ENCODE measurements at regions not wholly inside any gene's neighbourhood (a gene's known extent, or its start where the extent isn't known, plus 50 kb on each side); places are given as distances from the start of the nearest gene placed in this dataset.
A peak's percentile ranks its signal among the peaks of the same experiment; 100 is the strongest.

DNA sequence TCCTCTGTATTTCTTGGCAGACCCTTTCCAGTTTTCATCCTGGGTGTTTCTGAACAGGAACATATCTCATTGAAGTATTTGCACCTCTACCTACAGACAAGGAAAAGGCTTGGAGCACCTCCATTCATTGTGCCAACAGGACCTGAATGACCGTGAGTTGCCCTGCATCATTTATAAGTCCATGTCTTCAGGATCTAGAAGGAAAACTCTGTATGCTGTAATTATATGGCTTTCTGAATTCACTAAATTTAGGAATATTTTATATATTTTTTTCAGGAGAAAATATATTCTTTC, 402.3 kb upstream of the SLC14A2 start:
- no peak for DNase-seq
- intact Hi-C loops (cut with DNase I): no loop called here

DNA sequence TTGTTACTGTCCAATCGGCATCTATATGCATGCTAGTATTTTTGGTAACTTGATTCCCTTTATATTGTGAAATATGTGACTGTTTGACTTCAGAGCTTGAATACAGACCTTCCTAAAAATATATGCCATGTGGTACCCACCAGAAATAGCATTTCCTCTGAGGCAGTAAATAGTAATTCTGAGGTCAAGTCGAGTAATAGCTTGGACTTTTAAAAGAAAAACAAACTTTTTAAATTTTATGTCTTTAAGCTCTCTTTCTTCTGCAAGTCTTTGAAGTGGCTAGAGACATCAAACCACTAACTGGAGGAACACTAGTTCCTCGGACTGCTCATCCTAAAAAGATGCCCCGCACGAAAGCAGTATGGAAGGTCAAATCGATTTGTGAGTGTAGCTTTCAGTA, 396.8 kb upstream of the SLC14A2 start:
- intact Hi-C loops (cut with DNase I): no loop called here
- no peak for DNase-seq

DNA sequence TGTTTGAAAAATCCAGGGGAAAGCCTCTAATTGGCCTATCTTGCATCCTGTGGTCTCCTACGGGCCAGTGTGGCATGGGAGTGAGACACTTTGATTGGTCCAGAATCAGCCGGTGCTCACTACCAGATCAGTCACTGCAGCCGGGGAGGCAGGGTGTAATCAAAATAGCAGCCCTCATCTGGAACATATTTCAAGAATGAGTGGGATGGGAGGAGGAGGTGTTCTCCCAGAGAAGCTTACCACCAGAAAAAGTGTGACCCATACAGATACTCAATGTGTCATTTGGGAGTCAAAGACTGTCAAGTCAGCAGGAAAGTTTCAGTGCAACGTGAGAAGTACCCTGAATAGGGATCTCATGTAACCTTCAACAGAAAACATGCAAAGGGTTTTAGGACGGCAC, 393.9 kb upstream of the SLC14A2 start:
- intact Hi-C loops (cut with DNase I): no loop called here

DNA sequence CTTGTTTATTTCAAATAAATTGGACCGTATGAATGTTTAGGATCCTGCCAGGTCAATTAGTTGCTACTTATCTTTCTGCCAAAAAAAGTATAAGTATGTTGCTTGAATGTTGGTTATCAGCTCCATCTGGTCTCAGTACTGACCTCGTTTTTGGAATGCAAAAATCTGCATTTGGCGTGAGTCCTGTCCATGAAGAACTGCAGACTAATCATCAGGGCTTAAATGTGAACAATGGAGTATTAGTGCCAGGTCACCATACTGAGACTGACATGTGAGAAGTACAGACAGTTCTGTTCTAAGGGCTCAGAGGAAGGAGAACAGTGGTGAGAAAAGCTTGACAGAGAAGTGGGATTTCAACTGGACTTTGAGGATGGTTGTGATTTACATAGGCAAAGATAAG, 393.1 kb upstream of the SLC14A2 start:
- intact Hi-C loops (cut with DNase I): no loop called here
- no peak for DNase-seq

More for the DNA sequence above, 393.9 kb upstream of the SLC14A2 start:
- DNase-seq: peak in 3 of 42 donors; percentile 6 to 37 (median 14)

DNA sequence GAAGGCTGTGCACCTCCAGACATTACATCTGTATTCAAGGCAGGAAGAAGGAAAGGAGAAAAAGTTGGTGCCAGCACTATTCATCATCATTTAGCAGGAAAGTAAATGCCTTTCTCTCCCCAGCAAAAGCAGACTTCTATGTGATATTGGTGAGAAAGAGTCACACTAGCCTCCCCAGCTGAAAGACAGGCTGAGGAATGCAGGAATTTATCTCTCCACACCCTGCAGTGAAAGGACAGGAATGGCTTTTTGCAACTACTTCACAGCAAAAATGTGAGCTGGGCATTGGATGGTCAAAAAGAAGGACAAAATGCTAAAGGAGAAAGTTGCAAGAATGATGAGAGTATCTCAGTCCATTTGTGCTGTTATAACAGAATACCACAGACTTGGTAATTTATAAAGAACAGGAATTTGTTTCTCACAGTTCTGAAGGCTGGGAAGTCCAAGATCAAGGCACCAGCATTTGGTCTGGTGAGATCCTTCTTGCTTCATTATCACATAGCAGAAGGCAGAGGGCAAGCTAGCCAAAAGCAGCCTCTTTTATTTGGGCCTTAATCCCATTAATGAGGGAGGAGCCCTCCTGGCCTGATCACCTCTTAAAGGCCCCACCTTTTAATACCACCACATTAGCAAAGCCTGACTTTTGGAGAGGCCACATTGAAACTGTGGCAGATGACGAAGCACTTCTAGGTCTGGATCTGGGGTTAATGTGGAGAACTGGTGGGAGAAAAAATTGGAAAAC, 388.1 kb upstream of the SLC14A2 start:
- DNase-seq: no peak
- intact Hi-C loops (cut with DNase I): no loop called here

DNA sequence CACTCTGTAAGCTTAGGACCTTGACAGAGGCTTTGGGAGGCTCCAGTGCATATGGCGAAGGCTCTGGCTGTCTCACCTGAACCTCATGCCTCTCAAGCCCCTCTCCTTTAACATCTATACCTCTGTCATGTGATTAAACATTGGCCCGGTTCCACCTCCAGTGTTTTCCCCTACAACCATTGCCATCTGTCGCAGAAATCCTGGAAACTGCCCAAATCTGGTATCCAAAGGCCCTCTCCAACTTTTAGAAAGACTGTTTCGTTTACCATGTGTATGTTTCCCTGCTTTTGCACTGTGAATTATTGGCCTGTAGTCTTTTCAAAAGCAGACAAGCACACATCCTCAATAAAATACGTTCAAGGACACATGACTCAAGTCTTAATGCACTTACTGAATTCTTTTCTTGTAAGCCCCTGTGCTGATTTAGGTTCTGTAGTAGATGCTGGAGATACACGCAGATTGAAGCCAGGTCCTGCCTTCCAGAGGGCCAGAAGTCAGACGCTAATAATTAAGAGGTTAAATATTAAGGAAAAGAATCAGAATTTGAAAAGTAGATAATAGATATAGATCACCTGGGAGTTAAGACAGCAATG, 386.4 kb upstream of the SLC14A2 start:
- intact Hi-C loops (cut with DNase I): no loop called here
- DNase-seq: no peak

DNA sequence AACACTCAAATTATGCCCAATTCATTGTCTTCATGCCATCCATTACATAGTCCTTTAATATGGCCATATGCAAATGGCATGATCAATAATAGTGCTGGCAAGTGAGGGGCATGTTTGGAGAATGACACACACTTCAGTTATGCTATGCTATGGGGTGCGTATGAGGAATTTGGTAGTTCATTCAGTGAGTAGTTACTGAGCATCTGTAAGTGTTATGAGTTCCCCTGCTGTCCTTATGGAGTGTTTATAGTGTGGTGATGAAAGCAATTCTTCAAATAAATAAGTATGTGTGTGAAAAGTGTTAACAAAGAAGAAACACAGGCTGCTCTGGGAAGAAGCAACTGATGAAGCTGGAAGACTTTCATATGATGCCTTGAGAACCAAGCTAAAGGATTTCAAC, 383.7 kb upstream of the SLC14A2 start:
- no peak for DNase-seq
- intact Hi-C loops (cut with DNase I): no loop called here

DNA sequence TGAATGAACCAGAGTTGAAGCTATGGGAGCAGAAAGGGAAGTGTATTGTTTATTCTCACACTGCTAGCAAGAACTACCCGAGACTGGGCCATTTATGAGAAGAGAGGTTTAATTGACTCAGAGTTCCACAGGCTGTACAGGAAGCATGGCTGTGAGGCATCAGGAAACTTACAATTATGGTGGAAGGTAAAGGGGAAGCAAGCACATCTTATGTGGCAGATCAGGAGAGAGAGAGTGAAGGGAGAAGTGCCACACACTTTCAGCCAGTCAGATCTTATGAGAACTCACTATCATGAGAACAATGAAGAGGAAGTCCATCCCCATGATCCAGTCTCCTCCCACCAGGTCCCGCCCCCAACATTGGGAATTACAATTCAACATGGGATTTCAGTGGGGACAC, 383.2 kb upstream of the SLC14A2 start:
- DNase-seq: no peak
- intact Hi-C loops (cut with DNase I): no loop called here

DNA sequence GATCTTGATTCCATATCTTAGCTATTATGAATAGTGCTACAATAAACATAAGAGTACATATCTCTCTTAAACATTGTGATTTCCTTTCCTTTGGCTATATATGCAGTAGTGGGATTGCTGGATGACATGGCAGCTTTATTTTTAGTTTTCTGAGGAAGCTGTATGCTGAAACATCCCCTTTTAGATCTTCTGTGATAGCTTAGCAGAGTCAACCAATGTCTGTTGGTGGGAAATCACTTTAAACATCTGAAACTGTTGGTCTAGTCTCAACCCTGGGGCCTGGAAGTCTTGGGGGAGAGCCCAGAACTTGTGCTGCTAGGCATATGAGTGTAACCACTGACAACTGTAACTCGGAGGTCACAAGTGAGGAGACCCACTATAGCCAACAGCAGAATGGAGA, 378.6 kb upstream of the SLC14A2 start:
- intact Hi-C loops (cut with DNase I): no loop called here
- no peak for DNase-seq

DNA sequence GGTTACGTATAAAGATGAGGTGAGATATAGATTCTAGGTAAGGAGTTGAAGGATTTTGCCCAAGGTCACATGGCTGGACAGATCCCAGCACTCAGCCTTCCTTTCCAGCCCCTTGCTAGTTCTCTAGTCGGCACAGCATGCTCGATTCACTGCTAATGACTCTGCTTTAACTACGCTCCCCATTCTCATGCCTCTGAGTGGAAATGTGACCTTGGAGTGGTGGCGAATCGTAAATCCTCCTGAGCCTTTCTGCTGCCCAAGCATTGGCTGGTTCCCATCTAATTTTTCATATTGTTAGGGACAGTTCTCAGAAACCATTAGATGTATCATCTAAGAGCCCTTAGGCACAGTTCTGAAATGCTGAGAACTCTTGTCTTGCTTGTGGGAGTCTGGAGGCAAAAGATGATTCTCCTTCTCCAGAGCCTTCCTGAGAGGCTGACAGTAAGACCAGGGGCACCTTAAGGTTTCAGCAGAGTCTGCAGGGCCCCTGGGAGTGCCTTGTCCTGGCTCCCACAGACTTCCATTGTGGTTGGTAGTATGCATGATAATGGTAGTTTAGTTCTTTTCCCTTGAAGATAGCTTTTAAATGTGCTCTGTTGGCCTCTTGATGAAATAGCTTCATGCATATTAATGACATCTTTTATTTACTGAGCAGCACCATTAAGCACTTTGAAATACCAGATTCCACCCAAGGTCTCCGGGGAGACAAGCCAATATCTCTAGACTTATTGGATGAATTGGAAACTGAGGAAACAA, 377.8 kb upstream of the SLC14A2 start:
- intact Hi-C loops (cut with DNase I): no loop called here
- DNase-seq: no peak

DNA sequence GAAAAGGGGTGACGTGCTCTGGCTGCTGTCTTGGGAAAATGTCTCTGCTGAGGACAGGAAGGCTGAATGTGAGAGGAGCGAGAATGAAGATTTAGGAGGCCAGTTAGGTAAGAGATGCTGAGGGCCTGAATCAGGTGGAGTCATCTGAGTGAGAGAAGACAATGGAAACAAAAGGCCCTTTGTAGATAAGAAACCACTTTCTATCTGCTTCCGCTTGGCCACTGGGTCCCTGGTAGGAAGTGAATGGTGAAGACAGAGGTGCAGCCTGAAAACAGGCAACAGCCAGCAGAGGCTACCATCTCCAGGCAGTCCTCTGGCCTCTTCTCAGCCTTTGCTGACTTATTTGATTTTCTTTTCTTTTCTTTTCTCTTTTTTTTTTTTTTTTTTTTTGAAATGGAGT, 374.0 kb upstream of the SLC14A2 start:
- no peak for DNase-seq
- intact Hi-C loops (cut with DNase I): no loop called here

DNA sequence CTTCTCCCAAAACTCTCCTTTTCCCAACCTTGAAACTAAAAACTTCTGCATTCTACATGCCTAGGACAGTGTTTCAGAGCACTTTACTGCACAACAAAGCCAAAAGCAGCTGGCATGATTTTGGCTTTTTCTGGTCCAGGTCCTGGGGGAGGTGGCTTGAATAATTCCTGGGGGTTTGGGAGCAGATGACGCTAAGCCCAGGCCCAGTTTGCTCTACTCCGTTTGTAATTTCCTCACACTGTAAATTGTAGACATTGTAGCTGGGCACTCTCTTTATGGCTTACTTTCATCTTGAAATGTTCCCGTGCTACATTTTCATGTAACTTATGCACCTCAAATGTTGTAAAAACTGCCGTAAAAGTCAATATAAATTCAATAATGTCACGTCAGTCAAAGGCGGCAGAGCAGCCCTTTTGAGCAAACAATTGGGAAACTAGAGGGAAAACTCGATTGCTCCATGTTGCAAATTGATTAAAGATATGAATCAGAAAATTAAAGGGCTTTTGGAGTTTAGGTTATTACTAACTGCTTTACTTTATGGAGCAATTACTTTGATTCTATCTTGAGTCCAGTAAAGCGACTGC, 373.2 kb upstream of the SLC14A2 start:
- intact Hi-C loops (cut with DNase I): no loop called here
- DNase-seq: no peak

DNA sequence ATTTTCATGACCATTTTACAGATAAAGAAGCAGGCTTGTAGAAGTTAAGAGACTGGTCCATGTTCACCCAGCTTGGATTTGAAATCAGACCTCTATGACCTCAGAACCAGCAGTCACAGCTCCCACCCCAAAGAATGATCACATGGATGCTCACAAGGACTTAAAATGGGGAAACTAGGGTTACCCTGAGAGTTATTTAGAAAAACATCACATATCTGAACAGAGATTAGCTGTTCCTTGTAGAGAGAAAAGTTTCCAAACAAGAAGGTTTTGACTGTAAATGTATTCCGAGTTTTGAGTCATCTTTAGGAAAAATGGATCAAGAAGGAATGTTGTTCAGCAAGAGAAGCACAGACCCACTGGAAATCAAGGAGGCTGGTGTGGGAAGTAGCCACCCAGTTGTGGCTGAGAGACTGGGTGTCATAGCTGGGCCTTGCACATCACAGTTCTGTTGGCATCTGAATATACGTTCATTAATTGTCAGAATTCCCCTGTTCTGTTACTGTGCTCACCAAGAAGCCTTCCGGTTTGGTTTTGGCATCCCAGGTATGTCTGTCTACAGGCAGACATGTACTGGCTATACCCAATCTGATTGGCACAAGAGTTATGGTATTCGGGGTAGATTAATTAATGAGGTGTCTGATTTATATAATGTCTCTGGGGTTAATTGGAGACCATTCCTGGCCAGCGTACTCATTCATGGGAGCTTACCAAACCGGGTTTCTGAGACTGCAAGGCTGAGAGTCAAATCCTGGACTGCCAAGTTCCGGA, 371.8 kb upstream of the SLC14A2 start:
- no peak for DNase-seq
- intact Hi-C loops (cut with DNase I): no loop called here

DNA sequence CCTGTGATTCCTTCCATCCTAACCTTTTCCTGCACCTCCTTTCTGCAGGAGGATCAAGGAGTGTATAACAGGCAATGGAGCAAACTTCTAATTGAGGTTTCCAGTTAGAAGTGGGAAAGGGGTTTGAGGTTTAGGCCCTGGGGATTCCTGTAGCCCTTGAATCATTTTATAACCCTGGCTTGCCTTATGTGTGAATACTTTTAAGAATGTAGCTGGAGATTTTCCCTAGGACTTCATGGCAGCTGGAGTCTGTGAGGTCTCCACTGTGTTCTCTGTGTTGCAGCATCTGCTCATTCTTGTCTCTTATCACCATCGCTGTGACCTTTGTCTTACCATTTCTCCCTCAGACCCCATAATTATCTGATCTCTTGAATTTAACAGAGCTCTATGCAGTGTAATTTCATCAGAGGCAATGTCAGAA, 370.2 kb upstream of the SLC14A2 start:
- DNase-seq: no peak
- intact Hi-C loops (cut with DNase I): no loop called here

DNA sequence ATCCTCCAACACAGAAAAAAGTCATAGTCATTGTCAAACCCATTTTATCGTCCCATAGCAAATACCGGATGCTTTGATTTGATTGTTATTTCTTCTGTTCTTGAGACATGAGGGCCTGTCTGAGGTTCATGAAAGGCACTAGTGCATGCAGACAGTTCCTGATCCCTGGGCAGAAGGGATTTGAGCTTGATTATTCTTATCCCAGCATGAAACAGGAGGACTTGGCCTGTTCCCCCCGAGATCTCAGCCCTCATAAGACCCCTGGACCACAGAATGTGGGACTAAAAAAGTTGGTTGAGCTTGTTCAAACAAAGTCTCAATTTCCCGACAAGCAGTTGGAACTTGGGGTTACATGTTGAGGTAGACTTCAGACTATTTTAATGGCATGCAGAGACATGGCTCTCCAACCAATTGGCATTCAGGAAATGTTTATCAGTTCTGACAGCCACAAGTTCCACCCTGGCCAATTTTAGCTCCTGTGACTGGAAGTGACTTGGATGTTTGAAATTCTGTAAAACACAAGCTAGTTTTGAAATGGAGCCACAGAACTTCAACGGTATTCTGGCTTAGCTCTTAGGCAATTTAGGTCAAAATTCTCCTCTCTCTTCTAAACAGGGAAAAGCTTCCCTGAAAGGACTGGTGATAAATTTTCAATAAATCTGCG, 366.9 kb upstream of the SLC14A2 start:
- intact Hi-C loops (cut with DNase I): no loop called here

DNA sequence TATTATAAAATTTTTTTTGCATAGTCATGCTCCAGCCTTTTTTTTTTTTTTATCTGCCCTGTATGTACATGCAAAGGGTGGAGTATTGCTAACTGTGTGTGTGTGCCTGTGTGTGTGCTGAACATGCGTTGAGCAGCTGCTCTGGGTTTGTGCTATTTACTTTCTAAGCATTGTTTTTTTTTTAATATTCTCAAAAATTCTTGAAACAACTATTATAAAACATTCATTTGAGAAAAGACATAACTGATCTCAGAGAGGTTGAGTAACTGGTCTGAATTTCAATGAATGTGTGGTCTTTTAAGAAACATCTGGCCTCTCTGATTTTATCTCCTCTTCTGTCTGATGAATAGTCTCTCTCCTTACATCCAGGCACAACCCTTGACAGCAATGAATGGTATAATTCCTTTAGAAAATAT, 366.0 kb upstream of the SLC14A2 start:
- intact Hi-C loops (cut with DNase I): no loop called here
- no peak for DNase-seq

More for the DNA sequence above, 366.9 kb upstream of the SLC14A2 start:
- peak in 6 of 42 donors; percentile 5 to 50 (median 14) for DNase-seq

DNA sequence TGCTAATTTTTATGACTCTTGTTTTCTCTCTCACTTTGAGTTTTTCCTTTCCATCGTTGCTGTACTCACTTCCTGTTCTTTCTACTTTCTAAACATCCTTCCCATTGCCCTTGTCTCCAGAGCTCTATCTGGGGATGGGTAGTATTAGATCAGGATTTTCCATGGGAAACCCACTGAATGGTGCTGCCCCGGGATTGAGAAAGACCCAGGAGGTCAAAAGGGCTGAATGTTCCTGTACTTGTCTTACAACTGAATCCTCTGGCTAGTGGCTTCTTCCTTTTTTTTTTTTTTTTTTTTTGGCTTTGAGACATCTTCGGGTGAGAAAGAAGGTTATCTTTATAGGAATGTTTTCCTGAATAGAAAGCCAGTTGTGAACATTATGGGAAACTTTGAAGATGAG, 364.8 kb upstream of the SLC14A2 start:
- no peak for DNase-seq
- intact Hi-C loops (cut with DNase I): no loop called here

DNA sequence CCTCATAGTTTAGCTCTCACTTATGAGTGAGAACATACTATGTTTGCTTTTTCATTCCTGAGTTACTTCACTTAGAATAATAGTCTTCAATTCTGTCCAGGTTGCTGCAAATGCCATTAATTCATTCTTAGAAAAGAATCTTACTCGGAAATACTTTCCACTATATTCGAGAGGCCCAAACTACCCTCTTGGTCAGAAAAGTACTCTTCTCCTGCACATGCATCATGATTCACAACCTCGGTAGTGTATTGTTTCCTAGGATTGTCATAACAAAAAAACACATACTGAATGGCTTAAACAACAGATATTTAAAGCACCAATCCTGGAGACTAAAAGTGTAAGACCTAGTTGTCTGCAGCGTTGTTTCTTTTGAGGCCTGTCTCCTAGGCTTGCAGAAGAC, 364.0 kb upstream of the SLC14A2 start:
- no peak for DNase-seq
- intact Hi-C loops (cut with DNase I): no loop called here

DNA sequence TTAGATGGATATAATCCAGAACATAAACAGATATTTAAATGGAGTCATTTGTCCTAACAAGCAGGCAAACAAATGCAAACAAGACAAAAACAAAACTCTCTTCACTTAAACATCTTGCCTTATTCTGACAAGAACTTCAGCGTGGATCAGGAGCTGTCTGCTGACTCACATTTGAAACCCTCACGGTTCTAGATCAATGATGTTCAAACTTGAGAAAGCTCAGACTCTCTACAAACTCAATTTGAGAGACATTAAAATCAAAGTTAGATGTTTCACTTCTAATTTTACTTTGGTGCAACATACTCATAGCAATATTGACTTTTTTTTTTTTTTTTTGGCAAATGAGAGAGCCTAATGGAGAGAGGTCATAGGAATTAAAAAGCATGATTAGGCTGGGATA, 362.8 kb upstream of the SLC14A2 start:
- no peak for DNase-seq
- intact Hi-C loops (cut with DNase I): no loop called here

All from head of caudate nucleus (tissue), 42 donors.